Stomach (tissue), 8 donors: ENCODE measurements at regions not wholly inside any gene's neighbourhood (a gene's known extent, or its start where the extent isn't known, plus 50 kb on each side); places are given as distances from the start of the nearest gene placed in this dataset.

Source experiments
- DNase-seq, 2 donors: peaks; one replicate each; pipeline versions ENCODE4 v3.0.0 to v3.0.0-alpha.2; 2013 to 2019
- H3K27ac ChIP-seq, 5 donors: fragments of 200-600 bp in 4 of 5; sonication (generic) in 4 of 5; one replicate each; pipeline ENCODE4 v1.5.1; 2013 to 2019; ENCODE audit warnings: mild to moderate bottlenecking in 1 of 5, moderate library complexity in 1 of 5
- H3K27me3 ChIP-seq, 3 donors: fragments of 200-600 bp; sonication (generic); one replicate each; pipeline ENCODE4 v1.5.1; 2017 to 2019; ENCODE audit warnings: mixed run types in 1 of 3
- H3K36me3 ChIP-seq, 4 donors: fragments of 200-600 bp; sonication (generic); 1 replicate in 3 of 4; 2 replicates in 1 of 4; pipeline ENCODE4 v1.5.1; 2016 to 2019
- H3K4me1 ChIP-seq, 4 donors: fragments of 200-600 bp; sonication (generic); one replicate each; pipeline ENCODE4 v1.5.1; 2016 to 2019
- H3K4me3 ChIP-seq, 4 donors: fragments of 200-600 bp; sonication (generic) in 3 of 4; one replicate each; pipeline ENCODE4 v1.5.1; 2016 to 2019; ENCODE audit warnings: mild to moderate bottlenecking in 1 of 4
- H3K9me3 ChIP-seq, 4 donors: fragments of 200-600 bp; sonication (generic); one replicate each; pipeline ENCODE4 v1.5.1; 2016 to 2019
- CTCF ChIP-seq, 7 experiments: fragments of 450-650 bp in 4 of 7; fragments of 200-600 bp in 3 of 7; sonication (generic) in 3 of 7; IDR thresholded peaks; one replicate each; pipeline ENCODE4 v1.5.1; 2016 to 2019; ENCODE audit warnings: antibody characterized with exemption in 7 of 7, control low read depth in 2 of 7, mild to moderate bottlenecking in 1 of 7
- EP300 ChIP-seq: sonication (generic); formaldehyde crosslinking; IDR thresholded peaks from one replicate; pipeline ENCODE4 v1.6.1; 2017; ENCODE audit warnings: antibody characterized with exemption
- POLR2A ChIP-seq, 4 donors: fragments of 450-650 bp; IDR thresholded peaks; one replicate each; pipeline ENCODE4 v1.6.1; 2016; ENCODE audit warnings: antibody characterized with exemption in 4 of 4, control low read depth in 2 of 4, mild to moderate bottlenecking in 1 of 4, moderate library complexity in 1 of 4
- POLR2AphosphoS5 ChIP-seq, 3 donors: sonication (generic); formaldehyde crosslinking; IDR thresholded peaks; one replicate each; pipeline ENCODE4 v1.6.1; 2016; ENCODE audit warnings: antibody characterized with exemption in 3 of 3
- WGBS, 5 donors: extraction: QIAGEN DNeasy Blood & Tissue Kit in 3 of 5; methylation state at CpG; one replicate each; pipeline versions ENCODE4 v1.1.5 to v1.1.7; 2013 to 2018; 5-methylcytosine and 5-hydroxymethylcytosine counted together
- intact Hi-C: fragments of 100-400 bp; cut with DNase I; formaldehyde crosslinking; loops from one replicate; pipeline ENCODE4 v1.15.1; 2023; ENCODE audit warnings: low total_unique reads
- donor health status: healthy with polysubstance abuse.
- donor health status: Bipolar disorder and iron deficiency.
- donor health status: healthy.

DNA sequence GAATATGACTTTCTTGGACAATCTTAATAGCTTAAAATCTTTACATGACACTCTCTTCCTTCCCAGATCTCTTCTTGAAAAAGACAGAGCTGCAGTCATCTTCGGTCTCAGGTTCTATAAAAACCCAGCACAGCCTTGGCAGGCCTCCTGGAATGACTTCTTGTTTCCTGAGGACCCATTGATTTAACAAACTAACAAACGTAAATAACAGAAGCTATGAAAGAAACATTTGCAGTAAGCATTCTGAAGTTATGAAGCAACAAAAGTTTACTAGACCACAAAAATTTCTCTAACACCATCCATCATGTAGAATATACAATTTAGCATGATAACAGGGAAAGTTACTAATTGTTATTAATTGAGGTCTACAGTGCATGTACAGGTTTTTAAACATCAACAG, 62.8 kb upstream of the STARD13 start:
- TF ChIP-seq POLR2A (IDR thresholded peaks at IDR 0.05) (no peak), CTCF (IDR thresholded peaks at IDR 0.05) (no peak), POLR2AphosphoS5 (IDR thresholded peaks at IDR 0.05) (no peak), EP300 (no peak)
- H3K4me1 ChIP-seq: peaks cover 10 to 62% (median 35%) of the 10 kb centered on the region in 4 donors
- no peaks in the 10 kb centered on the region for H3K36me3 ChIP-seq
- H3K27me3 ChIP-seq: no peaks in the 10 kb centered on the region
- H3K9me3 ChIP-seq: no peaks in the 10 kb centered on the region
- 28 to 54% (median 31%) methylated on average over 2 of the region's 2 CpGs for WGBS, 5 donors
- DNase-seq: no peak
- intact Hi-C loops: no loop called here
- peak overlapping the region in 1 of 5 donors; percentile 93 for H3K27ac ChIP-seq
- peak overlapping the region in 1 of 4 donors; percentile 71 for H3K4me3 ChIP-seq

- H3K27me3 ChIP-seq: no peaks in the 10 kb centered on the region
- H3K9me3 ChIP-seq: no peaks in the 10 kb centered on the region
- H3K36me3 ChIP-seq: no peaks in the 10 kb centered on the region
- peak overlapping the region; percentile 86 to 93 (median 89) for H3K27ac ChIP-seq
- intact Hi-C loops: no loop called here
- WGBS, 5 donors: 18 to 35% (median 24%) methylated on average over 20 to 21 of the region's 21 CpGs
- peak in 1 of 2 donors; percentile 56 for DNase-seq
- peaks cover 10 to 63% (median 35%) of the 10 kb centered on the region in 4 donors for H3K4me1 ChIP-seq
- peak overlapping the region; percentile 62 to 76 (median 73) for H3K4me3 ChIP-seq
- TF ChIP-seq EP300 (no peak), POLR2AphosphoS5 (IDR thresholded peaks at IDR 0.05) (no peak), CTCF (IDR thresholded peaks at IDR 0.05) (no peak)
These were observed 63.9 kb upstream of the STARD13 start for GRCh38 chr13:33349288-33349985.

GRCh38 chr13:33349986-33350826, 64.7 kb upstream of the STARD13 start:
- Histone ChIP-seq H3K36me3 (no peaks in the 10 kb centered on the region), H3K4me1 (peaks cover 10 to 61% (median 35%) of the 10 kb centered on the region in 4 donors), H3K9me3 (no peaks in the 10 kb centered on the region), H3K27me3 (no peaks in the 10 kb centered on the region), H3K27ac (peak overlapping the region; percentile 86 to 93 (median 89)), H3K4me3 (peak overlapping the region; percentile 62 to 76 (median 73))
- TF ChIP-seq CTCF (IDR thresholded peaks at IDR 0.05): no peak
- TF ChIP-seq POLR2AphosphoS5 (IDR thresholded peaks at IDR 0.05): no peak
- no peak for TF ChIP-seq POLR2A (IDR thresholded peaks at IDR 0.05)
- no peak for TF ChIP-seq EP300
- intact Hi-C loops: no loop called here
- DNase-seq: peak; percentile 66 to 85
- 1 to 5% (median 2%) methylated on average over 29 to 84 of the region's 84 CpGs for WGBS, 5 donors

DNA sequence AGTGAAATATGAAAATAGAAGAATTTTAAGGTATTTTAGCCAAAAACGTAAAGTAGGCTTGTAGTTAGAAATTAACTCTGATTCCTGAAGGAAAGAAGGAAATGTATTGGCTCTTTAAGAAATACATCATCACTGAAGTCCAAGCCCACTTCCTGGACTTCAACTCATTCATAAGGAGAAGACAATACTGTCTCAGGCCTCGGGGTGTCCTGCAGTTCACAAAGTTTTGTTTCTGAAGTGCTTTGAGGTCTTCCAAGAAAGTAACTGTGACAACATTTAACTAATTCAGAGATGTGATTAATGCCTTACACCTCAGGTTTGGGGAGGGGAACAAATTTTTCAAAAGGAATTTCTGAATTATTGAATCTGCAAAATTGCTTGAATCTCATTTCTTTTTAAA, 65.8 kb upstream of the STARD13 start:
- peak in 1 of 2 donors; percentile 70 for DNase-seq
- Histone ChIP-seq H3K4me1 (peaks cover 10 to 51% (median 31%) of the 10 kb centered on the region in 4 donors), H3K27ac (peak overlapping the region in 3 of 5 donors; percentile 87 to 93 (median 89)), H3K9me3 (no peaks in the 10 kb centered on the region), H3K36me3 (no peaks in the 10 kb centered on the region), H3K27me3 (no peaks in the 10 kb centered on the region), H3K4me3 (no peak overlapping the region)
- intact Hi-C loops: no loop called here
- WGBS, 5 donors: 7 to 36% (median 21%) methylated on average over 2 of the region's 2 CpGs
- TF ChIP-seq EP300 (no peak), POLR2AphosphoS5 (IDR thresholded peaks at IDR 0.05) (no peak), POLR2A (IDR thresholded peaks at IDR 0.05) (no peak), CTCF (IDR thresholded peaks at IDR 0.05) (no peak)
